H1 (cell line): ENCODE measurements at regions not wholly inside any gene's neighbourhood (a gene's known extent, or its start where the extent isn't known, plus 50 kb on each side); places are given as distances from the start of the nearest gene placed in this dataset.

Source experiments
- CTCF ChIA-PET: fragments of 300-600 bp; sonication (Branson Sonifier 250); formaldehyde crosslinking; loops from one replicate; lab custom pipeline; 2021; ENCODE audit not compliant: partially characterized antibody; lab: Charles Lee
- POLR2A ChIA-PET: fragments of 300-600 bp; sonication (Branson Sonifier 250); formaldehyde crosslinking; loops from one replicate; lab custom pipeline; 2021; ENCODE audit warnings: inconsistent platforms; ENCODE audit not compliant: partially characterized antibody; lab: Charles Lee
- DNase-seq, 2 experiments: peaks; one replicate each; pipeline versions ENCODE4 v3.0.0 to v3.0.0-alpha.2; 2010 to 2022; ENCODE audit warnings: low spot score in 2 of 2, low read depth in 1 of 2, mixed read lengths in 1 of 2
- FAIRE-seq: peaks from 2 replicates; lab custom pipeline; 2011; peaks lifted over from hg19 to GRCh38; lab: Jason Lieb, UNC
- H2AFZ ChIP-seq: 2 replicates; pipeline ENCODE4 v1.8.1; 2012; ENCODE audit warnings: low read length, inconsistent platforms
- H2AK5ac ChIP-seq: 2 replicates; pipeline ENCODE4 v1.6.1; 2013; ENCODE audit warnings: low read depth, low read length
- H2BK120ac ChIP-seq: replicated peaks from 2 replicates; pipeline ENCODE3; 2013; ENCODE audit warnings: low read depth, low read length, inconsistent platforms
- H2BK12ac ChIP-seq: 2 replicates; pipeline ENCODE4 v1.6.1; 2013; ENCODE audit warnings: low read depth, low read length
- H2BK15ac ChIP-seq: 2 replicates; pipeline ENCODE4 v1.6.1; 2013; ENCODE audit warnings: low read length
- H2BK20ac ChIP-seq: 2 replicates; pipeline ENCODE4 v1.6.1; 2013; ENCODE audit warnings: low read length
- H2BK5ac ChIP-seq: 2 replicates; pipeline ENCODE4 v1.6.1; 2013; ENCODE audit warnings: low read depth, low read length
- H3K14ac ChIP-seq: 2 replicates; pipeline ENCODE4 v1.6.1; 2013; ENCODE audit warnings: inconsistent platforms; ENCODE audit not compliant: insufficient read length
- H3K18ac ChIP-seq: 2 replicates; pipeline ENCODE4 v1.6.1; 2013; ENCODE audit warnings: low read length; ENCODE audit errors: extremely low read depth
- H3K23ac ChIP-seq: 2 replicates; pipeline ENCODE4 v1.6.1; 2013; ENCODE audit warnings: inconsistent platforms; ENCODE audit not compliant: insufficient read length
- H3K23me2 ChIP-seq: 2 replicates; pipeline ENCODE4 v1.6.1; 2013; ENCODE audit warnings: low read depth, low read length
- H3K27ac ChIP-seq: 2 replicates; pipeline ENCODE4 v1.6.1; 2011; ENCODE audit warnings: low read depth, low read length, inconsistent platforms
- H3K27me3 ChIP-seq, 4 experiments: replicated peaks in 1 of 4; 1 replicate in 1 of 4; 2 replicates in 3 of 4; pipeline versions ENCODE4 v1.6.1 to v1.8.1; 2011 to 2013; ENCODE audit warnings: low read length in 3 of 4, mild to moderate bottlenecking in 3 of 4, inconsistent platforms in 2 of 4, mixed read lengths in 2 of 4, moderate library complexity in 1 of 4; ENCODE audit not compliant: control insufficient read depth in 3 of 4, insufficient read depth in 3 of 4; ENCODE audit errors: extremely low read depth in 1 of 4
- H3K36me3 ChIP-seq, 4 experiments: 2 replicates each; pipeline versions ENCODE4 v1.6.1 to v1.8.1; 2011 to 2013; ENCODE audit warnings: mild to moderate bottlenecking in 4 of 4, low read length in 3 of 4, moderate library complexity in 2 of 4, control low read depth in 1 of 4, inconsistent platforms in 1 of 4; ENCODE audit not compliant: insufficient read depth in 4 of 4, control insufficient read depth in 2 of 4
- H3K4ac ChIP-seq: replicated peaks from 2 replicates; pipeline ENCODE3; 2013; ENCODE audit warnings: low read length, low read depth, mixed read lengths, inconsistent platforms; ENCODE audit not compliant: insufficient read length
- H3K4me1 ChIP-seq, 4 experiments: replicated peaks in 1 of 4; 1 replicate in 1 of 4; 2 replicates in 3 of 4; pipeline versions ENCODE4 v1.6.1 to v1.8.1; 2011 to 2013; ENCODE audit warnings: low read length in 3 of 4, inconsistent platforms in 2 of 4, mixed read lengths in 1 of 4; ENCODE audit not compliant: insufficient read depth in 4 of 4, control insufficient read depth in 3 of 4
- H3K4me2 ChIP-seq, 2 experiments: 2 replicates each; pipeline versions ENCODE4 v1.6.1 to v1.8.1; 2011 to 2013; ENCODE audit warnings: low read depth in 2 of 2, low read length in 2 of 2, control low read depth in 1 of 2, inconsistent platforms in 1 of 2, mild to moderate bottlenecking in 1 of 2; ENCODE audit not compliant: insufficient read depth in 1 of 2
- H3K4me3 ChIP-seq, 4 experiments: fragments of 200-600, 300-600 bp in 1 of 4; sonication (generic), shearing (Covaris generic), sonication (Bioruptor Twin) in 1 of 4; 2 replicates each; pipeline versions ENCODE4 v1.5.1 to v1.8.1; 2011 to 2016; ENCODE audit warnings: low read length in 4 of 4, low read depth in 3 of 4, control low read depth in 2 of 4, inconsistent platforms in 2 of 4, mild to moderate bottlenecking in 2 of 4, mixed read lengths in 1 of 4, moderate library complexity in 1 of 4; ENCODE audit not compliant: insufficient read depth in 2 of 4; ENCODE audit errors: extremely low read depth in 1 of 4
- H3K56ac ChIP-seq: replicated peaks from 2 replicates; pipeline ENCODE3; 2013; ENCODE audit warnings: low read depth, mild to moderate bottlenecking, mixed read lengths, low read length, inconsistent platforms; ENCODE audit not compliant: insufficient read length
- H3K79me1 ChIP-seq: 2 replicates; pipeline ENCODE4 v1.6.1; 2013; ENCODE audit warnings: low read depth, low read length, control low read depth
- H3K79me2 ChIP-seq, 2 experiments: 2 replicates each; pipeline versions ENCODE4 v1.6.1 to v1.8.1; 2012 to 2013; ENCODE audit warnings: low read length in 2 of 2, mild to moderate bottlenecking in 2 of 2, inconsistent platforms in 1 of 2; ENCODE audit not compliant: insufficient read depth in 2 of 2, control insufficient read depth in 1 of 2
- H3K9ac ChIP-seq, 4 experiments: replicated peaks in 1 of 4; 1 replicate in 1 of 4; 2 replicates in 3 of 4; pipeline versions ENCODE4 v1.6.1 to v1.8.1; 2011 to 2013; ENCODE audit warnings: low read depth in 3 of 4, low read length in 3 of 4, control low read depth in 2 of 4, mild to moderate bottlenecking in 2 of 4, moderate library complexity in 2 of 4, inconsistent platforms in 1 of 4; ENCODE audit errors: extremely low read depth in 1 of 4
- H3K9me3 ChIP-seq, 2 experiments: 2 replicates each; pipeline versions ENCODE4 v1.6.1 to v1.8.1; 2012 to 2013; ENCODE audit warnings: mild to moderate bottlenecking in 2 of 2, moderate library complexity in 2 of 2, control low read depth in 1 of 2, inconsistent platforms in 1 of 2, low read depth in 1 of 2, low read length in 1 of 2, mixed read lengths in 1 of 2; ENCODE audit not compliant: insufficient read depth in 2 of 2
- H4K20me1 ChIP-seq, 2 experiments: replicated peaks in 1 of 2; 2 replicates each; pipeline versions ENCODE3 to v1.8.1; 2011 to 2013; ENCODE audit warnings: inconsistent platforms in 2 of 2, low read length in 2 of 2, mild to moderate bottlenecking in 1 of 2; ENCODE audit not compliant: insufficient read depth in 2 of 2, control insufficient read depth in 1 of 2
- H4K5ac ChIP-seq: 2 replicates; pipeline ENCODE4 v1.6.1; 2013; ENCODE audit warnings: low read length, low read depth, mixed read lengths, inconsistent platforms; ENCODE audit not compliant: insufficient read length
- H4K8ac ChIP-seq: 2 replicates; pipeline ENCODE4 v1.8.0; 2013; ENCODE audit warnings: mild to moderate bottlenecking, moderate library complexity, low read length, inconsistent platforms; ENCODE audit not compliant: insufficient read depth; ENCODE audit errors: extremely low read depth
- H4K91ac ChIP-seq: replicated peaks from 2 replicates; pipeline ENCODE3; 2013; ENCODE audit warnings: low read length, mixed read lengths, inconsistent platforms; ENCODE audit not compliant: insufficient read length
- BRCA1 ChIP-seq: IDR thresholded peaks from 2 replicates; pipeline ENCODE4 v1.6.1; 2012; ENCODE audit warnings: low read depth, low read length, improper control_type of control experiment
- EZH2 ChIP-seq: fragments of 200-600 bp; sonication (generic); IDR thresholded peaks from 2 replicates; pipeline ENCODE4 v1.7.1; 2012; ENCODE audit warnings: low read depth, mild to moderate bottlenecking, moderate library complexity, low read length, inconsistent platforms; ENCODE audit not compliant: severe bottlenecking
- POLR2A ChIP-seq, 2 experiments: IDR thresholded peaks; 1 replicate in 1 of 2; 2 replicates in 1 of 2; pipeline ENCODE4 v1.6.1; 2011; ENCODE audit warnings: low read depth in 2 of 2, low read length in 2 of 2, mild to moderate bottlenecking in 2 of 2; ENCODE audit errors: control extremely low read depth in 1 of 2
- RXRA ChIP-seq: IDR thresholded peaks from 2 replicates; pipeline ENCODE4 v1.6.1; 2011; ENCODE audit warnings: low read depth, mild to moderate bottlenecking, low read length, moderate library complexity; ENCODE audit not compliant: insufficient read depth
- TAF1 ChIP-seq: IDR thresholded peaks from 2 replicates; pipeline ENCODE4 v1.6.1; 2011; ENCODE audit warnings: mild to moderate bottlenecking, low read depth, low read length
- ZNF274 ChIP-seq: IDR thresholded peaks from 2 replicates; pipeline ENCODE4 v1.7.0; 2012; ENCODE audit warnings: low read length, borderline replicate concordance; ENCODE audit errors: extremely low read depth
- WGBS, 2 experiments: shearing (Covaris generic) in 1 of 2; methylation state at CpG; one replicate each; pipeline versions ENCODE4 v1.1.6 to v1.1.7; 2013 to 2015; ENCODE audit warnings: low lambda C conversion rate in 2 of 2, mixed read lengths in 2 of 2, inconsistent platforms in 1 of 2, low coverage in 1 of 2, missing lambda C conversion rate in 1 of 2; ENCODE audit not compliant: insufficient replicate concordance in 2 of 2, insufficient coverage in 1 of 2, insufficient read length in 1 of 2; ENCODE audit errors: extremely low coverage in 1 of 2, missing lambda C conversion rate in 1 of 2; 5-methylcytosine and 5-hydroxymethylcytosine counted together

DNA sequence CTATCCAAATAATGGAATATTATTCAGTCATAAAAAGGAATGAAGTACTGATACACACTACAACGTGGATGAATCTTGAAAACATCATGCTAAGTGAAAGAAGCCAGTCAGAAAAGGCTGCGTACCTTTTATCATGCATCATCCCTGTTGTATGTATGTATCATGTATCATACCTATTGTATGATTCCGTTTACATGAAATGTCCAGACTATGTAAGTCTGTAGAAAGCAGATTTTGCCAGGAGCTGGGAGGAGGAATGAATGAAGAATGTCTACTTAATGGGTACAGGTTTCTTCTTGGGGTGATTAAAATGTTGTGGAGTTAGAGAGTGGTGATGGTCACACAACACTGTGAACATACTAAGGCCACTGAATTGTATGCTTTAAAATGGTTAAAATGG, 135.9 kb upstream of the KLF14 start:
- no peak overlapping the region for H2AFZ ChIP-seq
- H3K18ac ChIP-seq: no peak overlapping the region
- H3K4me2 ChIP-seq: no peak overlapping the region
- H3K4me1 ChIP-seq: no peaks in the 10 kb centered on the region
- H3K36me3 ChIP-seq: no peaks in the 10 kb centered on the region
- H2BK12ac ChIP-seq: no peak overlapping the region
- H3K79me1 ChIP-seq: no peaks in the 10 kb centered on the region
- H3K4me3 ChIP-seq: no peak overlapping the region
- no peak overlapping the region for H4K5ac ChIP-seq
- FAIRE-seq (no peak), DNase-seq (no peak)
- ChIA-PET POLR2A (no interaction called here), CTCF (interaction anchor here (2.0 kb wide), 1 partner anchor 26 kb away, joined by 14 read pairs; no protein-coding TSS in a partner anchor)
- no peak overlapping the region for H2BK15ac ChIP-seq
- no peak overlapping the region for H2BK120ac ChIP-seq
- H3K79me2 ChIP-seq: no peaks in the 10 kb centered on the region
- H3K23ac ChIP-seq: no peak overlapping the region
- no peak overlapping the region for H3K4ac ChIP-seq
- no peaks in the 10 kb centered on the region for H3K27me3 ChIP-seq
- no peak overlapping the region for H4K91ac ChIP-seq
- H3K56ac ChIP-seq: no peak overlapping the region
- no peaks in the 10 kb centered on the region for H3K9me3 ChIP-seq
- H3K9ac ChIP-seq: no peak overlapping the region
- H4K8ac ChIP-seq: no peak overlapping the region
- no peaks in the 10 kb centered on the region; the same call in 1 of the 2 replicates for H3K23me2 ChIP-seq
- no peak overlapping the region for H2AK5ac ChIP-seq
- no peak for TF ChIP-seq TAF1
- no peak for TF ChIP-seq POLR2A (IDR thresholded peaks at IDR 0.05; ENCODE audit: control extremely low read depth in 1 of 2, low read depth in 2 of 2, low read length in 2 of 2)
- no peak for TF ChIP-seq RXRA
- no peak for TF ChIP-seq BRCA1
- no peak for TF ChIP-seq ZNF274
- TF ChIP-seq EZH2: no peak
- H3K27ac ChIP-seq: no peak overlapping the region
- peaks cover 2 to 3% of the 10 kb centered on the region in 2 experiments for H4K20me1 ChIP-seq
- H2BK5ac ChIP-seq: no peak overlapping the region
- no peak overlapping the region for H3K14ac ChIP-seq
- 88% methylated on average over 3 of the region's 3 CpGs; no CpG with 5 or more reads in 1 of the 2 experiments for WGBS, 2 experiments
- no peak overlapping the region for H2BK20ac ChIP-seq
